ENCODE measurements at regions not wholly inside any gene's neighbourhood (a gene's known extent, or its start where the extent isn't known, plus 50 kb on each side); places are given as distances from the start of the nearest gene placed in this dataset.

DNA sequence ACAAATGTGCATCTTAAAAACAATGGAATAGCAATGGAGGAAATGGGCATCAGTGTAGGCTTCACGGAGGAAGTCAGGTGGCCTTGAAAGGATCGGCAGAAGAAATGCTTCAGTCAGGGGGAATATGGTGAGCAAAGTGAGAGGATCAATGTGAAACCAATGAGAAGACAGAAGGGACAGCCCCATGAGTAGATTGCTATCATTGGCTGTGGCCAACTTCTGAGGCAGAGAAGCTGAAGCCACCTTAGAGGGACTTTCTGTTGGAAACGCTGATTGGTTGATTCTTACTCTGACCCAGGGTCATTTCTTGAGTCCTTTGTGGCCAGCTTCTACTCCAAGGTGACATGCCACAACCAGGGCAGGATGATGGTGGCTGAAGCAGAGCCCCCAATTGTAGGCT, 130.7 kb upstream of the ZNF648 start:
- no peaks in the 10 kb centered on the region for H3K4me1 Mint-ChIP-seq
- H3K27me3 Mint-ChIP-seq = peaks cover 4% of the 10 kb centered on the region
- no peak overlapping the region for H3K4me3 Mint-ChIP-seq
- H3K9me3 Mint-ChIP-seq = peaks cover 0 to 3% (median 0%) of the 10 kb centered on the region in 3 donors
- H3K27ac Mint-ChIP-seq = no peak overlapping the region
- H3K36me3 Mint-ChIP-seq = no peaks in the 10 kb centered on the region

DNA sequence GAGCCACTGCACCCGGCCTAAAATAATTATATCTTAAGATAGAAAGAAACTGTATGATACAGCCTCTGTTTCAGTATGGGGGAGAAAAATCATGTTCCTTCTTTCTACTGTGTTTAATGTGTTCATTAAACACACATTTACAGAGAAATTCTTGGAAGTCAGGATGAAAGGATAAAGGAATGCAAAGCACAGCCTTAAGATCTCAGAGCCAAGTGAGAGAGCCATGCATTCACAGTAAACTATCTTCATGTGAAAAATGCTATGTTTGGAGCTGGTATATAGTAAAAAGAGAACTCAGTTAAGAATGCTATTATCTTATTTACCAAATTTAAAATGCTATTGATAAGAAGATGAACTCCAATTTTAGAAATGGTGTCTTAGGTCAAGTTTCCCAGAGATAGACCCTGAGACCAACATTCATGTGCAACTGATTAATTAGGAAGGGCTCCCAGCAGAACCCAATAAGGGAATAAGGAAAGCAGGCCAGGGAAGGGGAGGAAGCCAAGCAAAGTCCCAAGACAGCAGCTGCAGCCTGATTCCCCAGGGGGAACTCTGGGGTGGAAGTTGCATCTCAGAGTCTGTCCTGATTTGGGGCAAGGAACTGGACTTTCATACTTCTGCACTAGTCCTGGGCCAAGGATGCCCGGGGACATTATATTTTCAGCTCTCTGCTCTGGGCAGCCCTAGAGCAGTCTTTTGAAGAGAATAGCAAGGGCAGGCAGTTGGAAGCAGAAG, 130.0 kb upstream of the ZNF648 start:
- Mint-ChIP-seq H3K27ac (no peak overlapping the region), H3K4me1 (no peaks in the 10 kb centered on the region), H3K4me3 (no peak overlapping the region), H3K27me3 (peaks cover 4% of the 10 kb centered on the region), H3K36me3 (no peaks in the 10 kb centered on the region), H3K9me3 (peaks cover 0 to 3% (median 0%) of the 10 kb centered on the region in 3 donors)

DNA sequence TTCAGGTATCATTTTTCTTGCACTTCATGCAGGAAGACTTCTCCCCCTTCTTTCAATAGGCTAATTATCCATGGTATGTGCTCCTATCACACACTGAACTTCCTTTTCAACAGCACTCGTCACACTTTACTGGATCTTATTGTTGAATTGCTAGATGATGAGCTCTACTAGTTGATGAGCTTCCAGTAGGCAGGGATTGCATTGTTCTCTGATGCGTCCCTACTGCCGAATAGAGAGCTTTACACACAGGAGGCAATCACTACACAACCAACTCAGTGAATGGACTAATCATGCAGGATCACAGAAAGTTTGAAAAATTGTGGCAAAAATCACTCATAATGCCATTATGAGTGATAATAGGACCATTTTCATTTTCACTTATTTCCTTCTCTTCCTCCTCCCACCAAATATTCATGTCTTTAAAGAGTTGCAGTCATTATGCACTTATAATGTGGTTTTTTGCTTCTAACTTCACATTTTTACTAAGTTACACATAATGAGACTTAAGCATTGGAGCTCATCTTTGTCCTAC, 128.1 kb upstream of the ZNF648 start:
- Mint-ChIP-seq H3K4me3 (no peak overlapping the region), H3K27ac (no peak overlapping the region), H3K36me3 (no peaks in the 10 kb centered on the region), H3K27me3 (peaks cover 3% of the 10 kb centered on the region), H3K9me3 (peaks cover 0 to 3% (median 0%) of the 10 kb centered on the region in 3 donors), H3K4me1 (no peaks in the 10 kb centered on the region)

DNA sequence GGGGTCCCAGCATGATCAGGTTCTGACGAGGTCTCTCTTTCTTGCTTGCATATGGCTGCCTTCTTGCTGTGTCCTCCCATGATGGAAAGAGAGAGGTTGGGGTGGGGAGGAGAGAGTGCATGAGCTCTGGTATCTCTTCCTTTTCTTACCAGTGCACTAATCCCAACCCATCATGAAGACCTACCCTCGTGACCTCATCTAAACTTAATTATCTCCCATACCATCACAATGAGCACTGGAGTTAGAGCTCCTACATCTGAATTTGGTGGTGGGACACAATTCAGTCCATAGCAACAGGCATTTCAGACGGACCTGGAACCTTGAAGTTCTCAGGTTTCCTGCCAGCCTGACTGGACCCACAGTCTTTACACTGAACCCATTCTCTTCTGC, 125.2 kb upstream of the ZNF648 start:
- Mint-ChIP-seq H3K36me3 (no peaks in the 10 kb centered on the region), H3K4me3 (no peak overlapping the region), H3K9me3 (no peaks in the 10 kb centered on the region), H3K27me3 (peaks cover 3% of the 10 kb centered on the region), H3K27ac (no peak overlapping the region), H3K4me1 (no peaks in the 10 kb centered on the region)

DNA sequence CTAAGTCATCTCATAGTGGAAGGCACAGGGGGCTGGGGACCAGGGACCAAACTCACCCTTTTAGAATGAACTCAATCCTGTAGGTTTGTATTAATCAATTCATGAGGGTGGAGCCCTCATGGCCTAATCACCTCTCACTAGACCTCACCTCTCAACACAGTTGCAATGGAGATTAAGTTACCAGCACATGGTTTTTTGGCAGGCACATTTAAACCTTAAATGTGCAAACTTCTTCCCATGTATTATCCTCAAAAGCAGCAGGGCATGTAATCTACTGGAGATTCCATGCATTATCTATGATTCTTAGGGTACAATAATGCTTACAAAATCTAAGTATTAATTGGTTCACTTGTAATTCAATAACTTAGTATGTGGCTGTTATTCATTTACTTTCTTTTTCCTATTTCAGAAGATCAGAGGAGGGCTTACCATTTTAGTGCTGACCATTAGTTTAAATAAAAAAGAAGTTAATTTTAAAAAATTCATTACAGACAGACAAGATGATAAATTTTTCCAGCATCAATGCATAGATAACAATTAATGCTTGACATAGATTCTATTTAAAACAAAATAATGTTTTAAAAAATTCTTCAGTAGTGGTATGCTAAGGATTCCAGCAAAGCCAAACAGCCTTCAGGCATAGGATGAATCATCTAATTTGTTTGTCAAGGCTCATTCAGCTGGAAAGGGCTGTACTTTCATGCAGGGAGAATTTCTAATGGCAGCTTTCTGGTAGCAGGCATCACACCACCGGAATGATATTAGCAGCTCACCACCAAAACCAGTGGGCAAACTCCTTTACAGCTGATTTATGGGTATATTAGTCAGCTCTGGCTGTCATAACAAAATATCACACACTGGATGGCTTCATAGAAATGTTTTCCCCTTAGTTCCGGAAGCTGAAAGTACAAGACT, 124.6 kb upstream of the ZNF648 start:
- Mint-ChIP-seq H3K27ac (no peak overlapping the region), H3K27me3 (peaks cover 6% of the 10 kb centered on the region), H3K4me3 (no peak overlapping the region), H3K9me3 (no peaks in the 10 kb centered on the region), H3K36me3 (no peaks in the 10 kb centered on the region), H3K4me1 (no peaks in the 10 kb centered on the region)

DNA sequence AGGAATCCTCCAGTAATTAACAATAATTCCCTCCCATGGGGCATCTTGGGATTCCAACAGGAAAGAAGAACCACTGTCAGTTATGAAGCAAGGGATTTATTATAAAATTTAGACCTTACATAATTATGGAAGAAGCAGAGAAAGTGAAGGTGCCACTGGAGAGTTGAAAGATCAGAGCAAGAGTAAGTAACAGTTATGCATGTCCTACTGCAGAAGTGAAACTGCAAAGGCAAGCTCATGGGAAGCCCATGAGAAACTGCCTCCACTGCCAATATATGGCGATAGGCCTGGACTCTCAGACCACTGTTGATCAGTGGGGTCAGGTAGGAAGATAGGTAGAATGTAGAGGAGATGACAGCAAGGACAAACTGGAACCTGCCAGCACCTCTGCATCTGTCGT, 123.6 kb upstream of the ZNF648 start:
- Mint-ChIP-seq H3K36me3 (no peaks in the 10 kb centered on the region), H3K9me3 (no peaks in the 10 kb centered on the region), H3K27ac (no peak overlapping the region), H3K4me1 (no peaks in the 10 kb centered on the region), H3K4me3 (no peak overlapping the region), H3K27me3 (peaks cover 7% of the 10 kb centered on the region)

DNA sequence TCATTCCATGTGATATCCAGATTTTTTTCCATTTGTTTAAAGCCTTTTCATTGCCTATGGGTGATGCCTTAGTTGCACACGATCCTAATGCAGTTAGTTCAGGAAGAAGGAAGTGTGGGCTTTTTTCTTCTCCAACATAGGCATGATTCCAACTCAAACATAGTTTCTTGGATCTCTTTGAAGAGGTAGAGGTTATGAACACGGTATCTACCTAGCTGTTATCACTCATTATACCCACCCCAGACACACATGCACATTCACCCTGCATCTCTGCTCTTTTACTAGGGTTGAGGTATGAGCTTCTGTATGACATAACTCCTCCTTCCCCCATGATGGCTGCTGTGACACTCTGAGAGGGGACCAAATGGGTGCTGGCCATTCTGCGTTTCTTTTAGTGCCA, 122.1 kb upstream of the ZNF648 start:
- Mint-ChIP-seq H3K4me1 (no peaks in the 10 kb centered on the region), H3K9me3 (peaks cover 0 to 2% (median 0%) of the 10 kb centered on the region in 3 donors), H3K27me3 (peaks cover 7% of the 10 kb centered on the region), H3K27ac (no peak overlapping the region), H3K36me3 (no peaks in the 10 kb centered on the region), H3K4me3 (no peak overlapping the region)

DNA sequence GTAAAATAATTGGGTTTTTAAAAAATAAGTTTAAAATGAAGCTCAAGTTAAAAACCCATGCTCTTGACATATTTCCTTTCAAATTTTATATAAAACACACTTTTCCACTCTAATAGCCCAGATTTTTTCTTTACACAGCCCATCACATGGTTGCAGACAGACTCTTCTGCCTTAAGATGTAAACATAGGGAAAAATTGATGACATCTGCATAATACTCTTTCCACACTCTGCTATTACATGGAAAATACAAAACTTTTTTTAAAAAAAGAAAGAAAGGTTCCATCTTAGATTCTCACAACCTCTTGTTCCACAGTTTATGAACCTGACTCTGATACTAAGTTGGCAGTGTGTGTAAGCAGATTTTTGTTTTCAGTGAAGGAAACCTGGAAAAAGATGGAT, 120.8 kb upstream of the ZNF648 start:
- Mint-ChIP-seq H3K9me3 (peaks cover 0 to 2% (median 0%) of the 10 kb centered on the region in 3 donors), H3K27me3 (peaks cover 7% of the 10 kb centered on the region), H3K4me3 (no peak overlapping the region), H3K36me3 (no peaks in the 10 kb centered on the region), H3K4me1 (no peaks in the 10 kb centered on the region), H3K27ac (no peak overlapping the region)

DNA sequence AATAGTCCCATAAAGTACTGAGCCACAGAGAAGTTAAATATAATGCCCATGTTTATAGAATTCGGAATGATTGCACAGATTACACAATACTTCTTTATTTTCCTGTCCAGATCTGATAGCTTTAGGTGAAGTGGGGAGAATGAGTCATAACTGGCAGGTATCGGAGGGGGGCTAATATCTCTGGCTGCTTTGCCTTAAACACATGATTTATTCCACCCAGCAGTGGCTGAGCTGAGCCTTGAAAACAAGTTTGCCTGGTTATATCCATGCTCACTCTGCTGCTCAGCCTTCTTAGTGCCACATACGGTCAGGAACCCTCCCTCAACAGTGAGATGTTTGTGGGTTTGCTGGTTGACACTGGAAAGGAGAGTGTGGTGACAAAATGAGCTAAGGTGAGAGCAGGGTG, 119.7 kb upstream of the ZNF648 start:
- H3K27me3 Mint-ChIP-seq = peaks cover 7% of the 10 kb centered on the region
- H3K4me3 Mint-ChIP-seq = no peak overlapping the region
- peaks cover 0 to 3% (median 0%) of the 10 kb centered on the region in 3 donors for H3K9me3 Mint-ChIP-seq
- H3K4me1 Mint-ChIP-seq = no peaks in the 10 kb centered on the region
- no peaks in the 10 kb centered on the region for H3K36me3 Mint-ChIP-seq
- H3K27ac Mint-ChIP-seq = no peak overlapping the region

DNA sequence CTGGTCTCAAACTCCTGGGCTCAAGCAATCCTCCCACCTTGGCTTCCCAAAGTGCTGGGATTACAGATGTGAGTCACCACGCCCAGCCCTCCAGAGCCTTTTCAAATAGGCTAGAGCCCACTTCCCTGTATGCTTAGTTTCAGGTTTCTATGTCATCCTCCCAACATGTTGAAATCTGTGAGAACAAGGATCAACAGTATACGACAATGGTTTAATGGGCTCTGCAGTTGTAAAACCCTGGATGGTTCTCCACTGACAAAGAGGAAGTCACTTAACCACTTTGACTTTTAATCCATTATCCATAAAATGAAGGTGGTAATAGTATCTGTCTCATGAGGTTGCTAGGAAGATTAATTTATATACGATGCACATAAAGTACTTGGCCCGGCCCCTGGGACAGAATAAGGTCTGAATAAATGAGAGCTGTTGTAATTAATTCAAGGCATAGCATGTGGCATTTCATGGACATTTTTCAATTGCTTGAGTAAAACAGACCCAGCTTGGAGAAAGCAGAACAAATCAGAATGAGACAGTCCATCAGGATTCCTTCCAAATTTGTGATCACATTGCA, 113.9 kb upstream of the ZNF648 start:
- Mint-ChIP-seq H3K4me1 (peaks cover 0 to 4% (median 0%) of the 10 kb centered on the region in 3 donors), H3K27ac (no peak overlapping the region), H3K4me3 (no peak overlapping the region), H3K36me3 (no peaks in the 10 kb centered on the region), H3K9me3 (peaks cover 0 to 3% (median 0%) of the 10 kb centered on the region in 3 donors), H3K27me3 (peaks cover 2% of the 10 kb centered on the region)

DNA sequence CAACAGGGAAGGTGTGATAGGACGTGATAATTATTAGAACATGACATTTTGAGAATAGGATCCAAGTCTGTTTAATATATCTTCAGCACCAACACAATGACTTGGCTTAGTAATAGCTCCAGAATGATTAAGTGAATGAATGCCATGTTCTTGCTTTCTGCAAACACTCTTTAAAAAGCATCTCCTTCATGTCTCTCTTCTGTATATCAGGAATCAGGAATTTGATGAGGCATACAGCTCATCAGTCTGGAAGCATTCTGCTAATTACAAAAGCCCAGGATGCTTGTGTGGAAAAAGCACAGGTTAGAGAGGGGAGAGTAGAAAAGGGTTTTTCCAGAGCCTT, 113.0 kb upstream of the ZNF648 start:
- H3K27ac Mint-ChIP-seq = no peak overlapping the region
- H3K9me3 Mint-ChIP-seq = peaks cover 0 to 3% (median 0%) of the 10 kb centered on the region in 3 donors
- peaks cover 0 to 4% (median 0%) of the 10 kb centered on the region in 3 donors for H3K4me1 Mint-ChIP-seq
- H3K27me3 Mint-ChIP-seq = peaks cover 2% of the 10 kb centered on the region
- no peak overlapping the region for H3K4me3 Mint-ChIP-seq
- no peaks in the 10 kb centered on the region for H3K36me3 Mint-ChIP-seq

DNA sequence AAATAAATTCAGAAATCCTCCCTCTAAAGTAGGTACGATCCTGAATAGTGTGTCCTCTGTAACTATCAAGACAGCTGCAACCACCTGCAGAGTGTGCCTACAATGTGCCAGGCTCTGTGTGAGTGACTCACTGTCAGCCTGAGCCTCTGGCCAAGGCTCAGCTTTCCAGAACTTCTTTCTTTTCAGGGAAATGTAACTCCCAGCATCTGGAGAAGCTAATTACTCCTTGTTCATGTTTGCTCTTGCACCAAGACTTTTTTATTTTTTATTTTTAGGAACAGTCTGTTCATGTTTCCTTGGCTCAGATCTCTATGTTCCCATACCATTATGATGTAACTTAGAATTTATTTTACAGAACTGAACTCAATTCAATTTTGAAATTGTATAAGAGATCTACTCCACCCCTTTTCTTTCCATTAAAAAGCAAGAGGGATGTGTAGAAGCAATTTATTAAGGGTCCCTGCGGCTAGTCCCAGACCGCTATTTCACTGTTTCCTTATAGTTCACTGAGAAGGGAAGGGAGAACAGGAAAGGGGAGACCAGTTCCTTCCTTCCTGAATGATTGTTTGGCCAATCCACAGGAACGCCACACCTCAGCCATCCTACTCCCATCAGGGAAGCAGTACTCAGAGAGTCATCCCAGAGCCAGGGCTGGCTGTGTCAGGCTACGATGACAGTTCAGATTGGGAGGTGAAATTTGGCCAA, 112.4 kb upstream of the ZNF648 start:
- peaks cover 0 to 2% (median 0%) of the 10 kb centered on the region in 3 donors for H3K9me3 Mint-ChIP-seq
- H3K4me1 Mint-ChIP-seq = peaks cover 0 to 4% (median 0%) of the 10 kb centered on the region in 3 donors
- peaks cover 2% of the 10 kb centered on the region for H3K27me3 Mint-ChIP-seq
- H3K36me3 Mint-ChIP-seq = no peaks in the 10 kb centered on the region
- H3K27ac Mint-ChIP-seq = no peak overlapping the region
- no peak overlapping the region for H3K4me3 Mint-ChIP-seq

DNA sequence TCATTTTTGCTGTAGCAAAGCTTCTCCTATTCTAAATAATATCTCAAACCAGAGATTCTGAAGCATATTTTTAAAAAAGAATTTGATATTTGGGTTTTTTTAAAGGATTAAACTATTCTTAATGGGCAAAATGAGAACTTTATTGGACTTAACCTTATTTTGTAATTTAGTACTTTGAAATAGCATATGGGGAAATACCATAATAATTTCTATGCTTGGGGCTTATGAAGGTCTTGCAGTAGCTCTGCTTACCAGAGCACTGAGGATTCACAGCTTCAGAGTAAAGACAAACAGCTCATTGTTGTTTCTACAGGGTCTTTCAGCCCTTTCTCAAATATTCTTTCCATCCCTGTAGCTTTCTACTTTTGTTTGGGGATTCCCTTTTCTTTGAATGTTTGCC, 111.2 kb upstream of the ZNF648 start:
- peaks cover 0 to 4% (median 0%) of the 10 kb centered on the region in 3 donors for H3K4me1 Mint-ChIP-seq
- H3K27ac Mint-ChIP-seq = no peak overlapping the region
- peaks cover 0 to 1% (median 0%) of the 10 kb centered on the region in 3 donors for H3K9me3 Mint-ChIP-seq
- no peaks in the 10 kb centered on the region for H3K36me3 Mint-ChIP-seq
- peaks cover 2% of the 10 kb centered on the region for H3K27me3 Mint-ChIP-seq
- no peak overlapping the region for H3K4me3 Mint-ChIP-seq

DNA sequence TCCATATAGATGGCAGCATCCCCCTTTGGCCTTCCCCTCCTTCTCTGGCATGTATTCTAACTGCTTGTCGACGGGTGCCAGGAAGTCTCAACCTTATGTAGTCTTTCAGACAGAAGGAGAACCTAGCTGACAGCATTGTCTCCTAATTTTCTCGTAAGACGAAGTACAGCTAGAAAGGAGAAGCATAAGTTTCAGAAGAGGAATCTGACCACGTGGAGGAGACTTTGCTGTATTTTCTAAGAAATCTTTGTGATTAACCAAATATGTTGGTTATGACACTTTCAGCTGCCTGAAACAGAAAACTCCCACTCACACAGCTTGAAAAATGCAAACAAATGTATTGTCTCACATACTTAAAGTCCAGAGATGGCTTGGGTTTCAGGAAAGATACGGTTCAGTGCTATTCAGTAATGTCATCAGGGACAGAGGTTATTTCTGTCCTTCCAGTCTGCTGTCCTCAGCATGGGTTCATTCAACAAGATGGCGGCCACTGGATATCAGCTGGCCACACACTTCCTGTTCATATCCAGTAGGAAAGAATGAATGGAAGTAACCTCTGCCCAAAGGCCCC, 109.5 kb upstream of the ZNF648 start:
- no peaks in the 10 kb centered on the region for H3K9me3 Mint-ChIP-seq
- H3K36me3 Mint-ChIP-seq = no peaks in the 10 kb centered on the region
- H3K27me3 Mint-ChIP-seq = peaks cover 2% of the 10 kb centered on the region
- H3K27ac Mint-ChIP-seq = no peak overlapping the region
- peaks cover 0 to 4% (median 0%) of the 10 kb centered on the region in 3 donors for H3K4me1 Mint-ChIP-seq
- no peak overlapping the region for H3K4me3 Mint-ChIP-seq

Measured in IgD-negative memory B cell (primary cell).